8988T (cell line): ENCODE measurements at regions not wholly inside any gene's neighbourhood (a gene's known extent, or its start where the extent isn't known, plus 50 kb on each side); places are given as distances from the start of the nearest gene placed in this dataset.
A peak's percentile ranks its signal among the peaks of the same experiment; 100 is the strongest.

Experiments used
- DNase-seq: peaks from one replicate; pipeline ENCODE4 v3.0.0; 2011

DNA sequence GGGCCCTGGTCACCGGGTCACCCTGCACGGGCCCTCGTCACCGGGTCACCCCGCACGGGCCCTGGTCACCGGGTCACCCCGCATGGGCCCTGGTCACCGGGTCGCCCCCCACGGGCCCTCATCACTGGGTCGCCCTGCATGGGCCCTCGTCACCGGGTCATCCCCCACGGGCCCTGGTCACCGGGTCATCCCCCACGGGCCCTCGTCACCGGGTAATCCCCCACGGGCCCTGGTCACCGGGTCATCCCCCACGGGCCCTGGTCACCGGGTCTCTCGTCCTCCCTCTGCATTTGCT lies 77.6 kb downstream of the RIPK4 start:
- no peak for DNase-seq

DNA sequence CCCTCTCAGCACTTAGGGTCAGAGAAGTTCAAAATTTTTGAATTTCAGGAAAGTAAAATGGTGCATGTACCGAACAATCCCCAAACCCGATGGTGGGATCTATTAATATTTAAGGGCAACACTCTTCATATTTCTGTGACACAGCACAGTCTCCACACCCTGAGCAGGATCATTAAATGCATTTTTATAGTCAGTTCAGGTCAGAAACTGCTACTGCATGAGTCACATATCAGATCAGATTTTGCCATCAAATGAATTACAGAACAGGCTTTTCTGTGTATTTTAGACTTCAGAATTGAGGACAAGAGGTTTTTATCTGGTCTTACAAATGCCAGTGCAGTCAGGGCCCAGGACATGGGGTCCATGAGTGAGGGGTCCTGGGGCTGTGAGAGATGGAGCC lies 79.2 kb downstream of the RIPK4 start:
- no peak for DNase-seq

DNA sequence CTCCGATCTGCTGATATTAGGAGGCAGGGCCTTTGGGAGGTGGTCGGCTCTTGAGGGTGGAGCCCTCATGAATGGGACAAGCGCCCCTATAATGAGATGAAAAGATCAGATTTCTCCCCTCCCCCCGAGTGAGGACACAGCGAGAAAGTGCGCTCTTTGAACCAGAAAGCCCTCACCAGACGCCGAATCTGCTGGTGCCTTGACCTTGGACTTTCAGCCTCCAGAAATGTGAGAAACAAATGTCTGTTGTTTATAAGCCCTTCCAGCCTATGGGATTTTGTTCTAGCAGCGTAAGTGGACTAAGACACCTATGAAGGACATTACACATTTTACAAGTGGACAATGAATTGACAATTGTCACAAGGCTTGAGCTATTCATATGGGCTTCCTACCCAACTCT lies 80.2 kb downstream of the RIPK4 start:
- DNase-seq, result no peak

DNA sequence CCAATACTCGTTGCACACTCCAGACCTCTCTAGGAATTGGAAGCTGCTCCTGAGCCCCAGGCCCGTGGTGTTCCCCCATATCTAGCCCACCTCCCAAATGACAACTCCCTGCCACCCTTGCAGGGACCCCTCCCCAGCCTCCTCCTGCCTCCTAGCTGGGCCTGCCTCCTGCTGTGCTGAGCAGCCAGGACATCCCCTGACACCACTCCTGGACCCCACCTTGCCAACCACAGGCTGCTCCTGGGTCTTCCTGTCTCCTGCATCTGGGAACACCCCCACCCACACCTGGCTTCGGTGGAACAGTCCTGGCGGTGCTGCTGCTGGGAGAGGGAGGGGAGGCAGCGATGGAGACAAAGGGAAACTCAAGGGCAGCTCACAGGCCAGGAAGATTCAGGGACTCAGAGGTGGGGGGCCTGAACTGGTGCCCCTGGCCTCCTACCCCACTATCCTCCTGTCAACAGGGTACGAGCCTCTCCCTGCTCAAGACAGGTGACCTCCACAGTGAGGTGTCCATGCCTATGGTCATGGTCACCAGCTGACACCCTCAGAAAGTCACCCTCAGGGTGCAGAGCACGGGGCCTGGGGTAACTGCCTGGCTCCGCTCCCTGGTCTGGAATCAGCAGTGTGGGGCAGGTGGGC lies 81.2 kb downstream of the RIPK4 start:
- no peak for DNase-seq

DNA sequence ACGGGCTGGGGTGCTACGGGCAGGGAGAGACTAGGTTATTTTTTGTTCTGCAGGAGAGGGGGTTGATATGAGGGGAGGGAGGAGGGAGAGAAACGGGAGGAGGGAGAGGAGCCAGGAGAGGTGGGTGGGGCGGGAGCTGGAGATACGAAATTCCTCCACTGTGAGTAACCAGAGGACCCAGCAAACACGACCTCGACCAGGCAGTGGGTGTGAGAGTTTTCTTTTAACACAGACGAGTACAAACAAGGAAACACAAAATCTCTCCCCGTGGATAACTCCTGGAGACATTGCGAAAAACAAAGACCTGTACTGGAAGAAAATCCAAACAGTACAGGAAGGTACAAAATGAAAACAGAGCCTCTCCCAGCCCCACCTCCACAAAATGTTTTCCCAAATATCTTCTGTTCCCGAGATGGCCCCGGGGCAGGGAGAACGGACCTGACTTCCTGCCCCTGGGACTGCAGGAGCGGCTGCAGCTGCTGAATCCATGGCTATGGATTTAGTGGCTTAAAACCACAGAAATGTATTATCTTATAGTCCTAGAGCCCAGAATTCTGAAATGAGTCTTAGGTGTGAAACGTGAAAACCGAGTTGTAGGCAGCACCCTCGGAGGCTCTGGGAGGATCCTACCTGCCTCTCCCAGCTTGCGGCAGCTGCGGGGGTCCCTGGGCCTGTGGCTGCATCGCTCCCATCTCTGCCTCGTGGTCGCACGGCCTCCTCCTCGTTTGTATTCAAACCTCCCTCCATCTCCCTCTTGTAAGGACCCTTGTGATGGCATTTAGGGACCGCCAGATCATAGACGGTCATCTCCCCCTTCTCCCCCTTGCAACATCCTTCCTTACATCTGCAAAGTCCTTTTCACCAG lies 82.2 kb downstream of the RIPK4 start:
- DNase-seq, result no peak

DNA sequence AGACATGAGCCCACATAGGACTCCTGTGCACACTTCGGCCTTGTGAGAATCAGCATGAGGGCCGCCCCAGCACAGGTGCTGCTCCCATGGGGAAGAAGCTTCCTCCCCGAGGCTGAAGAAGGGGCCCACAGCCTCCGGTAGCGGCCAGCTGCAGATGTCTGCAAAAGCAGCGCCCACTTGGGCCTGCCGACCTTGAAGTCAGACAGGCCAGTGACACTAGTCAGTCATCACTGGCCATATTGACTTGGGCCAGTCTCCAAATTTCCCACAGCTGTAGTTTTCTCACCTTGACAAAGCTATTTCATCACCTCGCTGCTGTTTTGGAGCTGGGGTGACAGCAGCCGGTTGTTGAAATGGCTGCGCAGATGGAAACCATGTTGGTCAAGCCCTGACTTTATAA lies 83.0 kb downstream of the RIPK4 start:
- DNase-seq, result no peak

DNA sequence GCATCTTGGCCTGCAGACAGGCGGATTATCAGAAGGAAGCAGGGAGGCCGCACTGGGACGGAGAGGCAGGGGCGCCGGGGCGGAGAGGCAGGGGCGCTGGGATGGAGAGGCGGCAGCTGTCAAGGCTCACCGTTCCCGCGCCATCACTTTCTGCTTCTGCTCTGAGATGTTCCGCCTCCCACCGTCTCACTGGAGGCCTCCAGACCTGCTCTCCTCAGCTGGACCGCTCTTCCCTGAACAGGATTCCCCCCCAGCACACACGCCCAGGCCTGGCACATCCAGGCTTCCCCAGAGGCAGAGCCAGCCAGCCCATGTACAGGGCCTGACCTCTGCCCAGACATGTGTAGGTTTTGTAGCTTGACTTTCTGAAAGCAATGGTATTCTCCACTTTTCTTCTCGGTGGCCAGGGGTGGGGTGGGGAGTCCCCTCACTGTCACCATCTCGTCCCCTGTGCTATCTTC lies 84.1 kb downstream of the RIPK4 start:
- DNase-seq, result no peak

DNA sequence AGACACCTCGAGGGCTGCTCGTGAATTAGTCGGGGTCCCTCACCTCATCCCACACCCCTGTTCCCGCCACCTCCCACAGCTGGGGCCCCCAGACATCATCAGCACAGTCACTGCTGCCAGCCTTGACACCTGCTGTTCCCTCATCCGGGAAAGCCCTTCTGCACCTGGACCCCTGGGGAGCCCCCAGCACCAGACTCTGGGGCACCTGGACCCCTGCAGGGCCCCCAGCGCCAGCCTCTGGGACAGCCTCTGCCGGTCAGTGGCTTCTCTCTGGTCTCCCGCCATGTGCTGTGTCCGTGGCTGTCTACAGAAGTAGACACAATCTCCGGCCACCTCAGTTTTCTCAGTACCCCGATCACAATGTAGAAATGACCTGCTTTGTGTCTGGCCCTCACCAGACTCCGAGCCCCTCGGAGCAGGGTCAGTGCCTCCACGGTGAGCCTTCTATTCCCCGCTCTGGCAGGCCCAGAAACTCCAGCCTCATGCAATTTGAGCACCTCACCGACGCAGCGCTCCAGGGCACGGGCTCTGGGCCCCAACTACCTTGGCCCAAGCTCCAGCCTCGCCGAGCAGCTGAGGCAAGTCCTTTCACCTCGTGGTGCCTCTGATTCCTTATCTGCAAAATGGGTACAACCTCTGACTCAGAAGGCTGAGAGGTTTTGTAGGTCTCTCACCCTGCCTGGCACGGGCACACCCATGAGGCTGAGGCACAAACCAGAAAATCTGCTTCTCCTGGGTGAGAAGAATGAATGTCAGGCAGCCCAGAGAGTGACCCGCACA lies 84.7 kb downstream of the RIPK4 start:
- DNase-seq, result no peak

DNA sequence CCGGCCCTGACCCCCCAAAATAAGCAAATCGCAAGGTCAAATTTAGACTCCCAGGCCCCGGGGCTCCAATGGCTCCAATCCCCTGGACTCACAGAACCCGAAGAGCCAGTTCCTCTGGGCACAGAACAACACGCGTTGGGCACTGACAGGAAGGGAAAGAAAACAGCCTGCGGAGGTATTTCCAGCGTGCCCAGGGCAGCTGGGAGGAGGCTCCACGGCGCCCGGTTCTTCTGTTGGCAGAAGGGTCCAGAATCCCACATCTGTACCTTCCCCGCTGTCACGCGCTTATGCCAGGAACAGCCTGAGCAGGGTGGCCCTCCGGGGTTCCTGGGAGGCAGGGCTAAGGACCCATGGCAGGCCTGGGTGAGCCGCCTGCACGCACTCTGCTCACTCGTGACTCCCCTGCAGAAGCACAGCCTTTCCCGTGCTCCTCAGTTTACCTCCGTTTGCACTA lies 85.5 kb downstream of the RIPK4 start:
- DNase-seq, result no peak

DNA sequence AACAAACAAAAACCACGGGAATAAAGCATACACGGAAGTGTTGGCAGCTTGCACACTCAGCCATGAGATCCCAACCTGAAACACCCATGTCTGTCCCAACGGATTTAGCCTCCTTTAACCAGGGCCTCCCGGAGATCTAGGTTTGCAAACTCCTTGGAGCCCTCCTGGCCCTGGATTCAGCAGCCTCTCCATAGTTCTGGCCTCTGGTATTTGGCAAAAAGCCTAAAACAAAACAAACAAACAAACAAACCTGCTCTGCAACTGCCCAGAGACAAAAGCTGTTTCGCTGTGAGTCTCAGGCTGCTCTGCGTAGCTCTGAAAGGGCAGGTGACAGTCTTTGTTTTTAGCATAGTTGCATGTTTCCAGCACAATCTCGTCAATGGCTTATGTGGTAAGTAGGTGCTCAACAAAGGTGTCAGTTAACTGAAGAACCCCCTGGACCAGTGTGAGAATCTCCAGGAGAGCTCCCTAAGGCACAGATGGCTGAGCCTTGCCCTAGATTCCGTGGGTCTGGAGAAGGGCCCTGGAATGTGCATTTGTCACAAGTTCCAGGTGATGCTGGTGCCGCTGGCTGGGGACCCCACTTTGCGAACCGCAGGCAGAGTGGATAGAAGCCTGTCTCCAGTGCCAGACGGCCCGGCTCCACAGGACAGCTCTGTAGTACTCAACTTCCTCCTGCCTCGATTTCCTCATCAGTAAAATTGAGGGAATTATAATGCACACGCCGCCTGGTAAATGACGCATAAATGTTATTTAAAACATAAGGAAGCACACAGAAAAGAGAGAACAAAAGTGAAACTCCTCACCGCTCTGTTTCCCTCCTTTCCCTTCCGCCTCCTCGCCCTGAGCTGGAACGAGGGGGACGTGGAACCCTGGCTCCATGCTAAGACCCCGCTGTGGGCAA lies 86.2 kb downstream of the RIPK4 start:
- no peak for DNase-seq

DNA sequence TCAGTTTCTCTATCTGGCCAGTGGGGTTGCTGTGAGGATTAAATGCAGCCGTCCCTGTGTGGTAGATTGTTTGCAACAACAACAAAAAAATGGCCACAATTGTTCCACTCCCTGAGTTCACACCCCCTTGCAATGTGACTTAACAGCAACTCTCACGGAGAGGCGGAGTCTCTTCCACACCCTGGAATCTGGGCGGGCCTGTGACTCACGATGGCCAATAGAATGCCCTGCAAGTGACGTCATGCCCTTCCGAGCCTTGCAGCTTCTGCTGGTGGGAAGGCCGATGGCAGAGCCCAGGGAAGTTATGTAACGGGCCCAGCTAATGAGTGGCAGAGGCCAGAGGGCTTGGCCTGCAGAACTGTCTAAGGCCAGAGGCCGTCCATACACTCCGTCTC lies 87.9 kb downstream of the RIPK4 start:
- DNase-seq, result peak; percentile 65

DNA sequence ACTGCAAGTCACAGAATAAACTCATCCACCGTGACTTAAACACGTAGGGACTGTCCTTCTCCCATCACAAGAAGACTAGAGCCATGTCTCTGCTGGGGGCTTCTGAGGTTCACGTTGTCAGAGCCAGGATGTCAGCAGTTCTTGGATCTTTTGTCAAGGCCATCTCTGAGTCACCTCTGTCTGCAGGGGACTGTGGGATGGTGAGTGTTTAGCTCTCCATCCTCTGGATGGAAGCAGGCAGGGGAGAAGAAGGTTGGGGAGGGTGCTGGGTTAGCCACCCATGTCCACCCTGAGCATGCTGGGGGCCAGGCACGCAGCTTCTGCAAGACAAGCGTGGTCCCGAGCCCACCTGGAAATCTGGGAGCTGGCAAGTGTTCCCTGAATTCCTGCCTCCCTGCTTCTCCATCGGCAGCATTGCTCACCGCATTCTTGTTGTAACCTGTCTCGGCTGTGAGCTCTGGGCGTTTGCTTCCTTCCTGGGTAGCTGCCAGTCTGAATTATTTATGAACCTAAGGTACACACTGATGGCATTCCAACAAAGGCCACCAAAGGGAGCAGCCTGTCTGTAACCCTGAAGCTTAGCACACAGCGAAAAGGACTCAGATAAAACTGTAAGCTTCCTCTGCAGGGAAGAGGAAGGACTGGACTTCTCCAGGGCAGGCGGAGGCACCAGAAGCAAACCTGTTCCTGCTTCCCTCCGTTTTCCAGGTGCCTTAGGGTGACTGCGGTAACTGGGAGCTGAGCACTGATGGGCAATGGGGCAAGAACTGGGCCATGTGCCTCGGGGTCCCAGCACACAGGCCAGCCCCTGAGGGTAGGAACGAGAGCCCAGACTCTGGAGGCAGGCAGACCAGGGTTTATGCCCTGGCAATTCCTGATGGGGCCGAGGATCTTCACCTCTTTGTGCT lies 88.6 kb downstream of the RIPK4 start:
- DNase-seq, result no peak

DNA sequence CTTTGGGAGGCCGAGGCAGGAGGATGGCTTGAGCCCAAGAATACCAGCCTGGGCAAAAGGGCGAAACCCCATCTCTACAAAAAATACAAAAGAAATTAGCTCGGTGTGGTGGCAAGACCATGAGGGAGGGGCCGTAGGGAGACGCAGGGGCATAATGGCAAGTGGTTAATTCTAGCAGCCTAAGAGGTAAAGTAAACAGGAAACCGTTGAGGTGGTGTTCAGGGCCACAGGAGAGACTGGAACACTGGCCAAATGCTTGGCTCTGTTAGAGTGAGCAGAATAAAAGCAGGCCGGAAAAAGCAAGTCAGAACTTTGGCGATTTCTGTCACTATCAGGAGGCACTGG lies 89.2 kb downstream of the RIPK4 start:
- no peak for DNase-seq

DNA sequence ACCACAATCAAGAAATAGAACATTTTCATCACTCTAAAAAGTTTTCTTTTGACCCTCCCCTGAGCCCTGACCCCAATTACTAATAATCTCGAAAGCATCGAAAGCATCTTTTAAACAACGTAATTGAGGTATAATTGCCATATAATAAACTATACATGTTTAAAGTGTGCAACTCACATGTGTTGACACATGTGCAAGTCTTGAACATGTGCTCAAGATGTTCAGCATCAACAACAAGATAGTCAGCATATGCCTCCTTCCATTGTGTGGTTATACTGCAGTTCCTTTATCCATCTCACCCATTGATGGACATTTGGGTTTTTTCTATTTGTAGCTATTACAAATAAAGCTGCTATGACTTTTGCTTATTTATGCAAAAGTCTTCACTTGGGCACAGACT lies 90.7 kb downstream of the RIPK4 start:
- DNase-seq, result no peak

DNA sequence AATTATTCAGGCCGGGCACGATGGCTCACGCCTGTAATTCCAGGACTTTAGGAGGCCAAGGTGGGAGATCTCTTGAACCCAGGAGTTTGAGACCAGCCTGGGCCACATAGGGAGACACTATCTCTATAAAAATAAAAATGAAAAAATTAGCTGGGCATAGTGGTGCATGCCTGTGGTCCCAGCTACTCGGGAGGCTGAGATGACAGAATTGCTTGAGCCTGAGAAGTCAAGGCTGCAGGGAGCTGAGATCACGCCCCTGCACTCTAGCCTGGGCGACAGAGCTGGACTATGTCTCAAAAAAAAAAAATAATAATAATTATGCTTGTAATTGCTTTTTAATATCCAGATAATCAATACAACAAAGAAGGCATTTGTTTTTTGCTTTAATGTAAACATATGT lies 91.3 kb downstream of the RIPK4 start:
- DNase-seq, result no peak

DNA sequence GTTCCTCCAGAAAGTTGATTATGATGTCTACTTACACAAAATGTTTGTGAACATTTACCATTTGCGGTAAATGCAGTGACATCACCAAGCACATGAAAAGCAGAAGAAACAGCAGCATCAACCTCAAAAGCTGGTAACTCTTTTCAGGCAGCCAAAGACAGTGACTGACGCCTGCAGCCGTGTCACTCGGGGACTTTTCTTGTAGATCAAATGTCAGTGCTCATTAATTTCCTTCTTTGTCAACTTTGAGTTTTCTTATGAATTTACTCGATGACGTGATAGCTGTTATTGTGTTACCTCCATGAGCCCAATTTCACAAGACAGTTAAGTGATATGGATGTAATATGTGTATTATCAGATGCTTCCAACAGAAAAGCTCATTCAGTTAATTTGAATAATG lies 92.5 kb downstream of the RIPK4 start:
- DNase-seq, result no peak

DNA sequence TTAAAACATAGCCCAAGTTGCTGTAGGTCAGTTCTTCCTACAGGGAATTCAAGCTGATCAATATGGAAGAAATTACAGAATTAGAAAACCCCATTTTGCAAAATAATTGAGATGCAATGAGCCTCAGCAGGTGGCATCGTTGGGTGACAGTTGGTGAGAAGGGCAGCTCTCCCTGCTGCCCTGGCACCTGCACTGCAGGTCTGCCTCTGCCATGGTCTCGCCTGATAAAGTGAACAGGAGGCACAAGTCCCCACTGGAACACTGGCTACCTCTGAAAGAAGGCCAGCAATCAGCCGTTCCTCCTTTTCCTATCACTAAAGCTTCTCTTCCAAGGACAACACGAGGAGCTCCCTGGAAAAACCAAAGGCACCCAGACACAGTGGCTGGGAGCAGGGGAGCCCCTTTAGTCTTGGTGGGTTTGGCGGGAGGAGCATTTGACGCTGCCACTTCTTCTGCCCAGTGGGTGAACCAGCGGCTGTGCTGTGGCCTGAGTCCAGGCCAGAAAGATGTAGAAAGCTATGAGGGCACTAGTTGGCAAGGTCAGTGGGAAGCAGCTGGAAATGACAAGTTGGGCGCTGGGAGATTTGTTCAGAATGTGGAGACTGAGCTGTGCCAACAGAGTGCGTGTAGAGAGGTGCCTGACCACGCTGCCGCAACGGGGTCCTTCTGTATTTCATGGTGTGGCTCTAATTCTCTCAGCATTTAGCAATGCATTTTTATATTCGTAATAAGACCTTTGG lies 93.1 kb downstream of the RIPK4 start:
- DNase-seq, result no peak

DNA sequence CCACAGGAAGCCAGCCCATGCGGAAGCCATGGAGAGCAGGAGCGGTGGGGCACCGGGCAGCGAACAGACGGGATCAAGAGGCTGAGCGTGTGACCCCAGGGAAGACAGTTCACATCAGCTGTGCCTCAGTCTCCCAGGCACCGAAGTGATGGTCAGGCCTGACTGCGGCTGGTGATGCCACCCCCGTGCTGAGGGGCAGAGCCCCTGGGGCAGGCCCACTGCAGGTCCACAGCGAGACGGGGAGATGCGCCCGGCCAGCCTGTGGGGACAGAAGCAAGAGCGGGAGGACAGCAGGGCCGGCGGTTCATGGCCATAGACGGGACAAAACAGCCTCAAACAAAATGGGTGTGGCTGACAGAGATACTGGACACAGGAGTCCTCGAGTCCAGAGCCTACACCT lies 93.8 kb downstream of the RIPK4 start:
- DNase-seq, result no peak

DNA sequence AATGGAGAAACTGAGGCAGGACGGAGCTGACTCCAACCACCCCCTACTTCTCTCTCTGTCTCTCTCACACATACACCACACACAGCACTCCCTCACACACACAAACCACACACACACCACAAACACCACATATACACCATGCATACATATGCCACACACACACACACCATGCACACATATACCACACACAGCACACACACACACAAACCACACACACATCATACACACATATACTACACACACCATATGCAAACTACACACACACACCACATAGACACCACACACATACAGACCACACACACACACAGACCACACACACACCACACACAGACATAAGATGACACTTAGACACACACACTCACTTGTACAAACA lies 94.3 kb downstream of the RIPK4 start:
- no peak for DNase-seq

DNA sequence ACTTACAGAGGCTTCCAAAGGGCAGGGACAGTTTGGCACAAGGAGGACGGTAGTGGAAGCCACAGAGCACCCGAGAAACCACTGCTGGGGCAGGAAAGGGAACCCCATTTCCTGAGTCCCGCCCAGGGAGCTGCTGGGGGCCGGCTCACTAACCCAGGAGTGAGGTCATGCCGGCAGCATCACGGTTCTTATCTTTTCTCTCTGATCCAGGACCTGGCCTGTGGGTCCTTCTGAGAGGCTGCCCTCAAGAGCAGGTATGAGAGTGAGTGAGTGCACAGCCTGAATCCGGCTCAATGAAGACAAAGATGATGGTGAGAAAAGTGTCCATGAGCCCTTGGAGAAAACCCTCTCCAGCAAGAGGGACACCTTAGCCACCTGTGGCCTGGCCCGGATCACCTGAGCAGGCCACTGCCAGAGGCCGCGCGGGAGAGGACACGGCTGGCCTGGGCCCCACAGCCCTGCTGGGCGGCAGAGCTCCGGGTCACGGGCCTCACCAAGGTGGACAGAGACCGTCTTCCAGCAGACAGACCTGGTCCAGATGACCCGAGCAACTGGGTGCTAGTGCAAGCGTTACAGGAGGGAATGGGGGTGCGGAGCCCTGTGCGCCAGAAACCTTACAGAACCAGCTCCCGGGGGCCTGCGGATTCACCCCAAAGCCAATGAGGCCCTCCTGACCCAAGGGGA lies 94.9 kb downstream of the RIPK4 start:
- no peak for DNase-seq
